ENCODE measurements at regions not wholly inside any gene's neighbourhood (a gene's known extent, or its start where the extent isn't known, plus 50 kb on each side); places are given as distances from the start of the nearest gene placed in this dataset.
A peak's percentile ranks its signal among the peaks of the same experiment; 100 is the strongest.
"Not testable (repeated sequence)": the region's sequence is repeated elsewhere in the genome, so short reads cannot be mapped to it uniquely, and the experiment has no call there.

GRCh38 chr12:87421233-87421632 lies 608.0 kb downstream of the C12orf50 start:
- not testable (repeated sequence) for DNase-seq (ENCODE audit: low spot score)

- no peak for DNase-seq (ENCODE audit: low spot score)
These were observed 615.4 kb downstream of the C12orf50 start for GRCh38 chr12:87413784-87414183.

- DNase-seq (ENCODE audit: low spot score) = no peak
These were observed 622.3 kb downstream of the C12orf50 start for GRCh38 chr12:87406926-87407325.

GRCh38 chr12:87405918-87406317 lies 623.3 kb downstream of the C12orf50 start:
- no peak for DNase-seq (ENCODE audit: low spot score)

- not testable (repeated sequence) for DNase-seq (ENCODE audit: low spot score)
These were observed 635.0 kb downstream of the C12orf50 start for GRCh38 chr12:87394168-87394567.

- DNase-seq (ENCODE audit: low spot score) = no peak
These were observed 640.8 kb downstream of the C12orf50 start for GRCh38 chr12:87388376-87388775.

- DNase-seq (ENCODE audit: low spot score) = no peak
These were observed 643.9 kb downstream of the C12orf50 start for GRCh38 chr12:87385322-87385721.

- no peak for DNase-seq (ENCODE audit: low spot score)
These were observed 645.0 kb downstream of the C12orf50 start for GRCh38 chr12:87384226-87384625.

GRCh38 chr12:87383680-87384079 lies 645.5 kb downstream of the C12orf50 start:
- peak; percentile 7 for DNase-seq (ENCODE audit: low spot score)

GRCh38 chr12:87382959-87383566 lies 646.1 kb downstream of the C12orf50 start:
- no peak for DNase-seq (ENCODE audit: low spot score)

- DNase-seq (ENCODE audit: low spot score) = no peak
These were observed 646.8 kb downstream of the C12orf50 start for GRCh38 chr12:87382436-87382835.

- DNase-seq (ENCODE audit: low spot score) = no peak
These were observed 647.5 kb downstream of the C12orf50 start for GRCh38 chr12:87381742-87382141.

- no peak for DNase-seq (ENCODE audit: low spot score)
These were observed 650.7 kb downstream of the C12orf50 start for GRCh38 chr12:87378526-87378925.

- no peak for DNase-seq (ENCODE audit: low spot score)
These were observed 652.5 kb downstream of the C12orf50 start for GRCh38 chr12:87376722-87377121.

- no peak for DNase-seq (ENCODE audit: low spot score)
These were observed 660.0 kb downstream of the C12orf50 start for GRCh38 chr12:87369161-87369560.

- no peak for DNase-seq (ENCODE audit: low spot score)
These were observed 660.9 kb downstream of the C12orf50 start for GRCh38 chr12:87368259-87368658.

GRCh38 chr12:87365423-87365822 lies 663.8 kb downstream of the C12orf50 start:
- no peak for DNase-seq (ENCODE audit: low spot score)

GRCh38 chr12:87363497-87364084 lies 665.6 kb downstream of the C12orf50 start:
- no peak for DNase-seq (ENCODE audit: low spot score)

- DNase-seq (ENCODE audit: low spot score) = no peak
These were observed 679.5 kb downstream of the C12orf50 start for GRCh38 chr12:87349681-87350080.

GRCh38 chr12:87348071-87348470 lies 681.1 kb downstream of the C12orf50 start:
- DNase-seq (ENCODE audit: low spot score) = no peak

- DNase-seq (ENCODE audit: low spot score) = no peak
These were observed 684.5 kb downstream of the C12orf50 start for GRCh38 chr12:87344699-87345098.

GRCh38 chr12:87338681-87339080 lies 690.5 kb downstream of the C12orf50 start:
- DNase-seq (ENCODE audit: low spot score) = no peak

GRCh38 chr12:87336814-87337336 lies 692.3 kb downstream of the C12orf50 start:
- DNase-seq (ENCODE audit: low spot score) = no peak

Measured in RKO (cell line).